SIG-M5 treated with dmso at 0.1 percent for 504 hours (cell line): ENCODE measurements at regions not wholly inside any gene's neighbourhood (a gene's known extent, or its start where the extent isn't known, plus 50 kb on each side); places are given as distances from the start of the nearest gene placed in this dataset.

ENCODE experiments used
- DNase-seq: peaks from one replicate; lab custom pipeline; 2025; ENCODE audit not compliant: unreplicated experiment; lab: John Stamatoyannopoulos, UW

- no peak for DNase-seq
These were observed 86.8 kb downstream of the ZC3H11B start for GRCh38 chr1:219526074-219526473.

GRCh38 chr1:219523411-219523810 is 89.5 kb downstream of the ZC3H11B start:
- no peak for DNase-seq

- no peak for DNase-seq
These were observed 91.6 kb downstream of the ZC3H11B start for GRCh38 chr1:219521325-219521724.

- DNase-seq = no peak
These were observed 92.7 kb downstream of the ZC3H11B start for GRCh38 chr1:219520241-219520640.

GRCh38 chr1:219518907-219519248 is 94.0 kb downstream of the ZC3H11B start:
- DNase-seq = no peak

- DNase-seq = peak; percentile 31
These were observed 94.6 kb downstream of the ZC3H11B start for GRCh38 chr1:219518168-219518906.

- no peak for DNase-seq
These were observed 95.9 kb downstream of the ZC3H11B start for GRCh38 chr1:219517031-219517430.

GRCh38 chr1:219514728-219515127 is 98.2 kb downstream of the ZC3H11B start:
- DNase-seq = no peak

- no peak for DNase-seq
These were observed 105.5 kb downstream of the ZC3H11B start for GRCh38 chr1:219507437-219507836.

- DNase-seq = no peak
These were observed 106.0 kb downstream of the ZC3H11B start for GRCh38 chr1:219506936-219507335.

GRCh38 chr1:219506473-219506899 is 106.4 kb downstream of the ZC3H11B start:
- no peak for DNase-seq

- DNase-seq = no peak
These were observed 107.0 kb downstream of the ZC3H11B start for GRCh38 chr1:219505886-219506285.

GRCh38 chr1:219503604-219504003 is 109.3 kb downstream of the ZC3H11B start:
- no peak for DNase-seq

- no peak for DNase-seq
These were observed 112.5 kb downstream of the ZC3H11B start for GRCh38 chr1:219500327-219500897.

- peak; percentile 50 for DNase-seq
These were observed 114.2 kb downstream of the ZC3H11B start for GRCh38 chr1:219498666-219499065.

GRCh38 chr1:219495737-219496408 is 117.0 kb downstream of the ZC3H11B start:
- DNase-seq = no peak

GRCh38 chr1:219492717-219493116 is 120.2 kb downstream of the ZC3H11B start:
- DNase-seq = no peak

GRCh38 chr1:219490566-219490965 is 122.3 kb downstream of the ZC3H11B start:
- no peak for DNase-seq

GRCh38 chr1:219489636-219490035 is 123.3 kb downstream of the ZC3H11B start:
- no peak for DNase-seq

GRCh38 chr1:219488275-219488674 is 124.6 kb downstream of the ZC3H11B start:
- no peak for DNase-seq

GRCh38 chr1:219483530-219483929 is 129.4 kb downstream of the ZC3H11B start:
- DNase-seq = no peak

GRCh38 chr1:219480011-219480410 is 132.9 kb downstream of the ZC3H11B start:
- DNase-seq = no peak
